Keratinocyte (primary cell): ENCODE measurements at regions not wholly inside any gene's neighbourhood (a gene's known extent, or its start where the extent isn't known, plus 50 kb on each side); places are given as distances from the start of the nearest gene placed in this dataset.
"Not testable (repeated sequence)": the region's sequence is repeated elsewhere in the genome, so short reads cannot be mapped to it uniquely, and the experiment has no call there.

Experiments
- DNase-seq: peaks from one replicate; pipeline ENCODE4 v3.0.0-alpha.2; 2011; ENCODE audit warnings: low read depth, missing footprints, low spot score
- FAIRE-seq: peaks from 2 replicates; lab custom pipeline; 2011; peaks lifted over from hg19 to GRCh38; lab: Jason Lieb, UNC
- H2AFZ ChIP-seq: 2 replicates; pipeline ENCODE4 v1.6.0; 2012; ENCODE audit warnings: low read length, control low read depth, inconsistent platforms; ENCODE audit not compliant: control insufficient read depth
- H3K27ac ChIP-seq: 2 replicates; pipeline ENCODE4 v1.5.1; 2011; ENCODE audit warnings: low read length; ENCODE audit not compliant: control insufficient read depth, insufficient read depth
- H3K27me3 ChIP-seq: 3 replicates; pipeline ENCODE4 v1.6.0; 2011; ENCODE audit warnings: low read length; ENCODE audit not compliant: control insufficient read depth, insufficient read depth; ENCODE audit errors: extremely low read depth
- H3K36me3 ChIP-seq, 2 experiments: 2 replicates in 1 of 2; 3 replicates in 1 of 2; pipeline ENCODE4 v1.5.1; 2011; ENCODE audit warnings: low read length in 2 of 2, mild to moderate bottlenecking in 1 of 2; ENCODE audit not compliant: control insufficient read depth in 2 of 2, insufficient read depth in 2 of 2; ENCODE audit errors: extremely low read depth in 1 of 2
- H3K4me1 ChIP-seq: 3 replicates; pipeline ENCODE4 v1.5.1; 2011; ENCODE audit warnings: low read length; ENCODE audit not compliant: control insufficient read depth, insufficient read depth; ENCODE audit errors: extremely low read depth
- H3K4me2 ChIP-seq: 3 replicates; pipeline ENCODE4 v1.6.0; 2011; ENCODE audit warnings: low read depth, low read length; ENCODE audit not compliant: control insufficient read depth, insufficient read depth; ENCODE audit errors: extremely low read depth
- H3K4me3 ChIP-seq, 3 experiments: fragments of 200-600 bp in 1 of 3; sonication (generic) in 1 of 3; 2 replicates in 2 of 3; 3 replicates in 1 of 3; pipeline ENCODE4 v1.5.1; 2011 to 2016; ENCODE audit warnings: low read length in 3 of 3, mild to moderate bottlenecking in 3 of 3, control low read depth in 2 of 3, inconsistent platforms in 1 of 3, low read depth in 1 of 3, mixed read lengths in 1 of 3, mixed run types in 1 of 3, moderate library complexity in 1 of 3; ENCODE audit not compliant: control insufficient read depth in 2 of 3, insufficient read depth in 2 of 3; ENCODE audit errors: extremely low read depth in 1 of 3
- H3K79me2 ChIP-seq: 2 replicates; pipeline ENCODE4 v1.6.0; 2012; ENCODE audit warnings: low read length; ENCODE audit not compliant: control insufficient read depth, insufficient read depth
- H3K9ac ChIP-seq: 3 replicates; pipeline ENCODE4 v1.6.0; 2011; ENCODE audit warnings: low read length; ENCODE audit not compliant: control insufficient read depth, insufficient read depth; ENCODE audit errors: extremely low read depth
- H3K9me1 ChIP-seq: 3 replicates; pipeline ENCODE4 v1.6.0; 2011; ENCODE audit warnings: low read length; ENCODE audit not compliant: control insufficient read depth, insufficient read depth; ENCODE audit errors: extremely low read depth
- H3K9me3 ChIP-seq: 2 replicates; pipeline ENCODE4 v1.5.1; 2012; ENCODE audit warnings: low read depth, low read length; ENCODE audit not compliant: control insufficient read depth
- H4K20me1 ChIP-seq: 3 replicates; pipeline ENCODE4 v1.6.0; 2011; ENCODE audit warnings: low read length; ENCODE audit not compliant: control insufficient read depth, insufficient read depth; ENCODE audit errors: extremely low read depth
- CTCF ChIP-seq, 3 experiments: IDR thresholded peaks in 1 of 3; conservative IDR thresholded peaks in 1 of 3; optimal IDR thresholded peaks in 1 of 3; 2 replicates in 2 of 3; 3 replicates in 1 of 3; pipeline versions ENCODE3 to v1.5.1; 2011; ENCODE audit warnings: low read length in 3 of 3, mild to moderate bottlenecking in 3 of 3, moderate library complexity in 2 of 3, control low read depth in 1 of 3, inconsistent platforms in 1 of 3; ENCODE audit not compliant: insufficient read depth in 2 of 3; ENCODE audit errors: extremely low read depth in 1 of 3
- EZH2 ChIP-seq: IDR thresholded peaks from one replicate; pipeline ENCODE4 v1.6.1; 2012; ENCODE audit warnings: inconsistent platforms, mild to moderate bottlenecking, low read length, moderate library complexity
- dilution Hi-C: fragments of 300-500 bp; cut with MboI; formaldehyde crosslinking; loops from one replicate; pipeline ENCODE4 v1.7.0; 2020; ENCODE audit warnings: low sequenced_read_pairs; ENCODE audit not compliant: extremely low pct_ligation_motif_present

GRCh38 chr3:6471744-6472143 is 389.2 kb upstream of the GRM7 start:
- no peak for DNase-seq
- H3K4me2 ChIP-seq = no peak overlapping the region
- FAIRE-seq = no peak
- no peak overlapping the region for H3K9ac ChIP-seq
- no peak overlapping the region for H3K27ac ChIP-seq
- no peaks in the 10 kb centered on the region for H3K27me3 ChIP-seq
- H3K4me3 ChIP-seq = no peak overlapping the region
- H2AFZ ChIP-seq = no peak overlapping the region
- no peaks in the 10 kb centered on the region for H4K20me1 ChIP-seq
- no peaks in the 10 kb centered on the region for H3K79me2 ChIP-seq
- no peaks in the 10 kb centered on the region for H3K4me1 ChIP-seq
- dilution Hi-C loops = no loop called here
- no peaks in the 10 kb centered on the region for H3K9me3 ChIP-seq
- no peaks in the 10 kb centered on the region for H3K36me3 ChIP-seq
- no peaks in the 10 kb centered on the region for H3K9me1 ChIP-seq
- no peak for TF ChIP-seq CTCF (optimal IDR thresholded peaks at IDR 0.05 in 1 of 3, IDR thresholded peaks at IDR 0.05 in 1 of 3, conservative IDR thresholded peaks at IDR 0.05 in 1 of 3; ENCODE audit: extremely low read depth in 1 of 3, insufficient read depth in 2 of 3, low read length in 3 of 3)
- no peak for TF ChIP-seq EZH2

- dilution Hi-C loops, H3K4me3 ChIP-seq, H3K27ac ChIP-seq, DNase-seq, H3K36me3 ChIP-seq, H3K9me3 ChIP-seq, FAIRE-seq, H3K9me1 ChIP-seq, H3K9ac ChIP-seq, H2AFZ ChIP-seq, H3K4me1 ChIP-seq, H3K79me2 ChIP-seq, H3K4me2 ChIP-seq, H4K20me1 ChIP-seq, H3K27me3 ChIP-seq: not testable (repeated sequence)
Measured at GRCh38 chr3:6490487-6491327, 370.2 kb upstream of the GRM7 start.

- dilution Hi-C loops = no loop called here
- Histone ChIP-seq H2AFZ (no peak overlapping the region), H3K36me3 (no peaks in the 10 kb centered on the region), H4K20me1 (no peaks in the 10 kb centered on the region), H3K79me2 (no peaks in the 10 kb centered on the region), H3K4me3 (no peak overlapping the region), H3K27ac (no peak overlapping the region), H3K4me1 (no peaks in the 10 kb centered on the region), H3K9me1 (no peaks in the 10 kb centered on the region), H3K9ac (no peak overlapping the region), H3K9me3 (no peaks in the 10 kb centered on the region), H3K4me2 (no peak overlapping the region), H3K27me3 (no peaks in the 10 kb centered on the region)
- no peak for FAIRE-seq
- DNase-seq = no peak
- no peak for TF ChIP-seq CTCF (optimal IDR thresholded peaks at IDR 0.05 in 1 of 3, IDR thresholded peaks at IDR 0.05 in 1 of 3, conservative IDR thresholded peaks at IDR 0.05 in 1 of 3; ENCODE audit: extremely low read depth in 1 of 3, insufficient read depth in 2 of 3, low read length in 3 of 3)
- no peak for TF ChIP-seq EZH2
Measured at GRCh38 chr3:6491768-6492167, 369.1 kb upstream of the GRM7 start.
